ENCODE measurements at regions not wholly inside any gene's neighbourhood (a gene's known extent, or its start where the extent isn't known, plus 50 kb on each side); places are given as distances from the start of the nearest gene placed in this dataset.

GRCh38 chr3:13214847-13215472 lies 141.7 kb upstream of the IQSEC1 start:
- H3K9ac ChIP-seq (ENCODE audit: low read depth, low read length) = no peak overlapping the region
- H3K9me3 ChIP-seq (ENCODE audit: insufficient read depth, low read depth, low read length) = no peaks in the 10 kb centered on the region
- peaks cover 8% of the 10 kb centered on the region; the same call in 1 of the 2 replicates for H3K4me1 ChIP-seq (ENCODE audit: insufficient read depth, low read length)
- no peaks in the 10 kb centered on the region for H3K36me3 ChIP-seq (ENCODE audit: insufficient read depth, low read length)
- no peaks in the 10 kb centered on the region for H3K27me3 ChIP-seq (ENCODE audit: insufficient read depth, low read length)
- no peak overlapping the region for H3K27ac ChIP-seq (ENCODE audit: low read depth, low read length)
- 95% methylated on average over 15 of the region's 15 CpGs for WGBS
- no peak overlapping the region for H3K4me3 ChIP-seq (ENCODE audit: low read length)

GRCh38 chr3:13213911-13214846 lies 140.9 kb upstream of the IQSEC1 start:
- Histone ChIP-seq H3K36me3 (ENCODE audit: insufficient read depth, low read length) (no peaks in the 10 kb centered on the region), H3K9ac (ENCODE audit: low read depth, low read length) (no peak overlapping the region), H3K27ac (ENCODE audit: low read depth, low read length) (no peak overlapping the region), H3K27me3 (ENCODE audit: insufficient read depth, low read length) (no peaks in the 10 kb centered on the region), H3K9me3 (ENCODE audit: insufficient read depth, low read depth, low read length) (no peaks in the 10 kb centered on the region), H3K4me1 (ENCODE audit: insufficient read depth, low read length) (peaks cover 8% of the 10 kb centered on the region; the same call in 1 of the 2 replicates), H3K4me3 (ENCODE audit: low read length) (no peak overlapping the region)
- 92% methylated on average over 26 of the region's 26 CpGs for WGBS

- H3K4me3 ChIP-seq (ENCODE audit: low read length) = no peak overlapping the region
- H3K9ac ChIP-seq (ENCODE audit: low read depth, low read length) = no peak overlapping the region
- peaks cover 8% of the 10 kb centered on the region; the same call in 1 of the 2 replicates for H3K4me1 ChIP-seq (ENCODE audit: insufficient read depth, low read length)
- no peak overlapping the region for H3K27ac ChIP-seq (ENCODE audit: low read depth, low read length)
- 95% methylated on average over 3 of the region's 3 CpGs for WGBS
- H3K27me3 ChIP-seq (ENCODE audit: insufficient read depth, low read length) = no peaks in the 10 kb centered on the region
- no peaks in the 10 kb centered on the region for H3K9me3 ChIP-seq (ENCODE audit: insufficient read depth, low read depth, low read length)
- H3K36me3 ChIP-seq (ENCODE audit: insufficient read depth, low read length) = no peaks in the 10 kb centered on the region
These were observed 140.3 kb upstream of the IQSEC1 start for GRCh38 chr3:13213490-13213889.

- Histone ChIP-seq H3K36me3 (ENCODE audit: insufficient read depth, low read length) (no peaks in the 10 kb centered on the region), H3K9ac (ENCODE audit: low read depth, low read length) (no peak overlapping the region)
- WGBS = 94% methylated on average over 16 of the region's 16 CpGs
These were observed 138.5 kb upstream of the IQSEC1 start for GRCh38 chr3:13211605-13212210.

GRCh38 chr3:13210221-13210975 lies 137.2 kb upstream of the IQSEC1 start:
- WGBS = 90% methylated on average over 22 of the region's 22 CpGs
- no peak overlapping the region for H3K9ac ChIP-seq (ENCODE audit: low read depth, low read length)
- H3K4me3 ChIP-seq (ENCODE audit: low read length) = no peak overlapping the region
- H3K9me3 ChIP-seq (ENCODE audit: insufficient read depth, low read depth, low read length) = no peaks in the 10 kb centered on the region
- no peaks in the 10 kb centered on the region for H3K4me1 ChIP-seq (ENCODE audit: insufficient read depth, low read length)
- H3K36me3 ChIP-seq (ENCODE audit: insufficient read depth, low read length) = no peaks in the 10 kb centered on the region
- H3K27ac ChIP-seq (ENCODE audit: low read depth, low read length) = no peak overlapping the region
- H3K27me3 ChIP-seq (ENCODE audit: insufficient read depth, low read length) = no peaks in the 10 kb centered on the region

More at GRCh38 chr3:13211605-13212210, 138.5 kb upstream of the IQSEC1 start:
- Histone ChIP-seq H3K9me3 (ENCODE audit: insufficient read depth, low read depth, low read length) (no peaks in the 10 kb centered on the region), H3K4me1 (ENCODE audit: insufficient read depth, low read length) (no peaks in the 10 kb centered on the region), H3K27me3 (ENCODE audit: insufficient read depth, low read length) (no peaks in the 10 kb centered on the region), H3K4me3 (ENCODE audit: low read length) (no peak overlapping the region), H3K27ac (ENCODE audit: low read depth, low read length) (no peak overlapping the region)

- no peak overlapping the region for H3K4me3 ChIP-seq (ENCODE audit: low read length)
- no peak overlapping the region for H3K27ac ChIP-seq (ENCODE audit: low read depth, low read length)
- H3K36me3 ChIP-seq (ENCODE audit: insufficient read depth, low read length) = no peaks in the 10 kb centered on the region
- 86% methylated on average over 6 of the region's 6 CpGs for WGBS
- no peaks in the 10 kb centered on the region for H3K27me3 ChIP-seq (ENCODE audit: insufficient read depth, low read length)
- no peaks in the 10 kb centered on the region for H3K9me3 ChIP-seq (ENCODE audit: insufficient read depth, low read depth, low read length)
- no peaks in the 10 kb centered on the region for H3K4me1 ChIP-seq (ENCODE audit: insufficient read depth, low read length)
- no peak overlapping the region for H3K9ac ChIP-seq (ENCODE audit: low read depth, low read length)
These were observed 136.4 kb upstream of the IQSEC1 start for GRCh38 chr3:13209634-13209997.

GRCh38 chr3:13208706-13209633 lies 135.7 kb upstream of the IQSEC1 start:
- H3K27ac ChIP-seq (ENCODE audit: low read depth, low read length) = no peak overlapping the region
- H3K36me3 ChIP-seq (ENCODE audit: insufficient read depth, low read length) = no peaks in the 10 kb centered on the region
- H3K4me3 ChIP-seq (ENCODE audit: low read length) = no peak overlapping the region
- no peaks in the 10 kb centered on the region for H3K9me3 ChIP-seq (ENCODE audit: insufficient read depth, low read depth, low read length)
- no peak overlapping the region; the same call in 1 of the 2 replicates for H3K9ac ChIP-seq (ENCODE audit: low read depth, low read length)
- WGBS = 90% methylated on average over 17 of the region's 17 CpGs
- H3K27me3 ChIP-seq (ENCODE audit: insufficient read depth, low read length) = no peaks in the 10 kb centered on the region
- no peaks in the 10 kb centered on the region for H3K4me1 ChIP-seq (ENCODE audit: insufficient read depth, low read length)

- Histone ChIP-seq H3K27ac (ENCODE audit: low read depth, low read length) (no peak overlapping the region), H3K36me3 (ENCODE audit: insufficient read depth, low read length) (no peaks in the 10 kb centered on the region), H3K27me3 (ENCODE audit: insufficient read depth, low read length) (no peaks in the 10 kb centered on the region), H3K4me1 (ENCODE audit: insufficient read depth, low read length) (no peaks in the 10 kb centered on the region), H3K9ac (ENCODE audit: low read depth, low read length) (no peak overlapping the region), H3K9me3 (ENCODE audit: insufficient read depth, low read depth, low read length) (no peaks in the 10 kb centered on the region), H3K4me3 (ENCODE audit: low read length) (no peak overlapping the region)
- WGBS = 92% methylated on average over 11 of the region's 11 CpGs
These were observed 134.9 kb upstream of the IQSEC1 start for GRCh38 chr3:13207975-13208705.

- Histone ChIP-seq H3K36me3 (ENCODE audit: insufficient read depth, low read length) (no peaks in the 10 kb centered on the region), H3K9me3 (ENCODE audit: insufficient read depth, low read depth, low read length) (no peaks in the 10 kb centered on the region), H3K4me3 (ENCODE audit: low read length) (no peak overlapping the region), H3K27me3 (ENCODE audit: insufficient read depth, low read length) (no peaks in the 10 kb centered on the region), H3K4me1 (ENCODE audit: insufficient read depth, low read length) (no peaks in the 10 kb centered on the region), H3K9ac (ENCODE audit: low read depth, low read length) (no peak overlapping the region), H3K27ac (ENCODE audit: low read depth, low read length) (no peak overlapping the region)
- WGBS = 85% methylated on average over 9 of the region's 9 CpGs
These were observed 134.3 kb upstream of the IQSEC1 start for GRCh38 chr3:13207578-13207922.
